Mammary epithelial cell (primary cell): ENCODE measurements at regions not wholly inside any gene's neighbourhood (a gene's known extent, or its start where the extent isn't known, plus 50 kb on each side); places are given as distances from the start of the nearest gene placed in this dataset.

Experiments
- CTCF ChIP-seq, 2 donors: IDR thresholded peaks in 1 of 2; conservative IDR thresholded peaks in 1 of 2; 2 replicates each; pipeline ENCODE4 v1.5.1; 2011 to 2012; ENCODE audit warnings: inconsistent platforms in 2 of 2, low read length in 2 of 2, mild to moderate bottlenecking in 2 of 2, control low read depth in 1 of 2, low read depth in 1 of 2; ENCODE audit not compliant: insufficient read depth in 1 of 2; ENCODE audit errors: extremely low read depth in 1 of 2
- EZH2 ChIP-seq: IDR thresholded peaks from 2 replicates; pipeline ENCODE4 v1.6.1; 2012; ENCODE audit warnings: low read length, inconsistent platforms, borderline replicate concordance

- TF ChIP-seq EZH2, result no peak
- no peak for TF ChIP-seq CTCF (conservative IDR thresholded peaks at IDR 0.05 in 1 of 2, IDR thresholded peaks at IDR 0.05 in 1 of 2; ENCODE audit: extremely low read depth in 1 of 2, insufficient read depth in 1 of 2, low read depth in 1 of 2, low read length in 2 of 2)
These were observed 55.1 kb upstream of the CNTNAP4 start for GRCh38 chr16:76222087-76222486.
